Activated T-helper 2 cell treated with anti-CD3 and anti-CD28 coated beads, Interferon-gamma antibody, Interleukin-2, Interleukin-4, amounts not matched to agents 10 μg/mL and 5 μg/mL and 100 μg/mL, durations not matched to agents 14 hours and 24 hours and 36 hours (primary cell): ENCODE measurements at regions not wholly inside any gene's neighbourhood (a gene's known extent, or its start where the extent isn't known, plus 50 kb on each side); places are given as distances from the start of the nearest gene placed in this dataset.
"Not testable (repeated sequence)": the region's sequence is repeated elsewhere in the genome, so short reads cannot be mapped to it uniquely, and the experiment has no call there.

Experiments
- DNase-seq: peaks from one replicate; pipeline ENCODE4 v3.0.0; 2021; ENCODE audit warnings: low spot score
- H3K27ac Mint-ChIP-seq: one replicate; pipeline ENCODE4 v1.8.0; 2021; ENCODE audit warnings: mixed read lengths
- H3K27me3 Mint-ChIP-seq: one replicate; pipeline ENCODE4 v1.8.0; 2021; ENCODE audit warnings: low read depth, mixed read lengths
- H3K36me3 Mint-ChIP-seq: one replicate; pipeline ENCODE4 v1.8.0; 2021; ENCODE audit warnings: low read depth, mixed read lengths
- H3K4me1 Mint-ChIP-seq: one replicate; pipeline ENCODE4 v1.8.0; 2021; ENCODE audit warnings: low read depth, mixed read lengths
- H3K4me3 Mint-ChIP-seq: one replicate; pipeline ENCODE4 v1.8.0; 2021; ENCODE audit warnings: low read depth, mild to moderate bottlenecking, moderate library complexity, mixed read lengths
- H3K9me3 Mint-ChIP-seq: one replicate; pipeline ENCODE4 v1.8.0; 2021; ENCODE audit warnings: mixed read lengths
- intact Hi-C: fragments of 100-400 bp; cut with micrococcal nuclease; formaldehyde crosslinking; loops from one replicate; pipeline ENCODE4 v1.15.1; 2023

GRCh38 chr13:103883164-103883563, 816.9 kb upstream of the SLC10A2 start:
- Mint-ChIP-seq H3K9me3 (peaks cover 7% of the 10 kb centered on the region), H3K27me3 (no peaks in the 10 kb centered on the region), H3K27ac (no peak overlapping the region), H3K36me3 (no peaks in the 10 kb centered on the region), H3K4me1 (no peaks in the 10 kb centered on the region), H3K4me3 (no peak overlapping the region)
- intact Hi-C loops, result no loop called here
- no peak for DNase-seq

- H3K4me1 Mint-ChIP-seq, DNase-seq, H3K9me3 Mint-ChIP-seq, H3K36me3 Mint-ChIP-seq, H3K4me3 Mint-ChIP-seq, intact Hi-C loops, H3K27me3 Mint-ChIP-seq, H3K27ac Mint-ChIP-seq: not testable (repeated sequence)
These were observed 813.9 kb upstream of the SLC10A2 start for GRCh38 chr13:103880146-103880545.

- H3K9me3 Mint-ChIP-seq, result peaks cover 5% of the 10 kb centered on the region
- no peaks in the 10 kb centered on the region for H3K27me3 Mint-ChIP-seq
- H3K36me3 Mint-ChIP-seq, result no peaks in the 10 kb centered on the region
- H3K4me3 Mint-ChIP-seq, result no peak overlapping the region
- no peaks in the 10 kb centered on the region for H3K4me1 Mint-ChIP-seq
- H3K27ac Mint-ChIP-seq, result no peak overlapping the region
- intact Hi-C loops, result no loop called here
- DNase-seq, result no peak
These were observed 812.8 kb upstream of the SLC10A2 start for GRCh38 chr13:103878891-103879605.

DNA sequence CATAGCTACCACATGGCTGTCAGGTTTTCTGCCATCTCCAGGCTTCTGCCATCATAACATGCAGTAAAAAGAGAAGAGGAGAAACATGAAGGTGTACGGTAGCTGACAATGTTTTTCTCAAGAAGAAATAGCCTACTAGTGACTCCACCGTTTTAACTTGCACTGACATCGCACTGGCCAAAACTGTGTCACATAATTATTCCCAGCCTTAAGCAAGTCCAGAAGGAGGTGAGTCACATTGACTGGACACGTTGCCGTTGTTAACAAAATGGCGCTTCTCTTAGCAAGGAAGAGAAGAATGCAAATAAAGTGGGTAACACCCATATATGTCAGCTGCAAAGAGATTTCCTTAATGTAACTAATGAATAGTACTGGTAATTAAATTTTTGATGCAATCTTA, 810.4 kb upstream of the SLC10A2 start:
- no peak for DNase-seq
- intact Hi-C loops, result no loop called here
- Mint-ChIP-seq H3K4me1 (no peaks in the 10 kb centered on the region), H3K27ac (no peak overlapping the region), H3K4me3 (no peak overlapping the region), H3K9me3 (peaks cover 10% of the 10 kb centered on the region), H3K27me3 (no peaks in the 10 kb centered on the region), H3K36me3 (no peaks in the 10 kb centered on the region)

GRCh38 chr13:103873725-103874124, 807.5 kb upstream of the SLC10A2 start:
- intact Hi-C loops, result no loop called here

DNA sequence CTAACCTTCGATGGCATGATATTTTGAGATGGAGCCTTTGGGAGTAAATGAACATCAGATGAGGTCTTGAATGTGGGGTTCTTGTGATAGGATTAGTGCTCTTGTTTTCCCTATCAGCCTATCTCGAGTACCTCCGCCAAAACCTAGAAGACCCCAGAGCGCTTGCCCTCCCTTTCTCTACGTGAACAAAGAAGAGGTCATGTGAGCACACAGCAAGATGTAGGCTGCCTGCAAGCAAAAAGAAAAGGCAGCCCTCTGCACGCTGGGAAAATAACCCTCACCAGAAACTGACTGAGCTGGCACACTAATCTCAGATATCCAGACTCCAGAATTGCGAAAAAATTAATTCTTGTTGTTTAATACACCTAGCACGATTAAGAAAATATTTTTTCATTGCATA, 799.8 kb upstream of the SLC10A2 start:
- H3K27me3 Mint-ChIP-seq, result no peaks in the 10 kb centered on the region
- no peak overlapping the region for H3K4me3 Mint-ChIP-seq
- H3K36me3 Mint-ChIP-seq, result no peaks in the 10 kb centered on the region
- intact Hi-C loops, result no loop called here
- peaks cover 4% of the 10 kb centered on the region for H3K9me3 Mint-ChIP-seq
- H3K4me1 Mint-ChIP-seq, result no peaks in the 10 kb centered on the region
- DNase-seq, result no peak
- no peak overlapping the region for H3K27ac Mint-ChIP-seq

More at GRCh38 chr13:103873725-103874124, 807.5 kb upstream of the SLC10A2 start:
- no peaks in the 10 kb centered on the region for H3K36me3 Mint-ChIP-seq
- no peak for DNase-seq
- H3K27me3 Mint-ChIP-seq, result no peaks in the 10 kb centered on the region
- no peak overlapping the region for H3K4me3 Mint-ChIP-seq
- no peaks in the 10 kb centered on the region for H3K4me1 Mint-ChIP-seq
- H3K27ac Mint-ChIP-seq, result no peak overlapping the region
- H3K9me3 Mint-ChIP-seq, result peaks cover 10% of the 10 kb centered on the region

DNA sequence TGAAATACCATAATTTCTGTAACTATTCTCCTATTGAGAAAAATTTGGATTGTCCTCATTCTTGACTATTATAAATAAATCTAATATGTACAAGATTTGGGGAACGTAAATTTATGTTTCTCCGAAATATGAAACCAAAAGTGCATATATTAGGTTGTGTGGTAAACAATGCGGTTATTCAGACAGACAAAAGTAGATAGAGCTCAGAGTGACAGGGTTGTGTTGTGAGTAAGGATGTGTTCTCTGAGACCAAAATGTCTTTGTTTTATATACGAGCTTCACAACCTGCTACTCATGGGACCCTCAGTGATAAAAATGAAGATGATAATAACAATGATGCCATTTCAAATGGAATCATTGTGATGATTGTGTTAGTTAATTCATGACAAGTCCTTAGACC, 796.3 kb upstream of the SLC10A2 start:
- Mint-ChIP-seq H3K36me3 (no peaks in the 10 kb centered on the region), H3K4me3 (no peak overlapping the region), H3K27ac (no peak overlapping the region), H3K4me1 (no peaks in the 10 kb centered on the region), H3K27me3 (no peaks in the 10 kb centered on the region), H3K9me3 (no peaks in the 10 kb centered on the region)
- no peak for DNase-seq
- intact Hi-C loops, result no loop called here

DNA sequence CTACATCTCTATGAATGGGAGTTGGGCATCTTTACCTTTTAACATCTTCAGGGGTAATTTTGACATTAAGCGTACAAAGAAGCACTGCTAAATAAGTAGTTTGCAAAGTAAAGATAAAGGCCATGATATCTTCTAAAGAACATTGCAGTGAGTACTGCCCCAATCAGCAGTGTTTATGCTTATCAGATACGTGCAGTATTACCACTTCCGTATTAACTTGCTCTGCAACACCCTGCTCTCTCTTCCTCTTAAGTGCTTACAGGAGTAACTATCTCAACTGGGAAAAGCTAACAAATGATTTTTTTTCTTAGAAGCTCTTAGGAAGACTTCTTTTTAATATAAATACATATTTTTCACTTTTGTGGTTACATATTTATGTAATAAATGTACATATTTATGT, 793.7 kb upstream of the SLC10A2 start:
- no peak overlapping the region for H3K4me3 Mint-ChIP-seq
- no peak for DNase-seq
- no peaks in the 10 kb centered on the region for H3K36me3 Mint-ChIP-seq
- H3K9me3 Mint-ChIP-seq, result no peaks in the 10 kb centered on the region
- H3K4me1 Mint-ChIP-seq, result no peaks in the 10 kb centered on the region
- no peaks in the 10 kb centered on the region for H3K27me3 Mint-ChIP-seq
- no peak overlapping the region for H3K27ac Mint-ChIP-seq
- intact Hi-C loops, result no loop called here

GRCh38 chr13:103852036-103852435, 785.8 kb upstream of the SLC10A2 start:
- intact Hi-C loops, result no loop called here
- DNase-seq, result no peak
- Mint-ChIP-seq H3K9me3 (peaks cover 18% of the 10 kb centered on the region), H3K27me3 (no peaks in the 10 kb centered on the region), H3K36me3 (no peaks in the 10 kb centered on the region), H3K4me3 (no peak overlapping the region), H3K27ac (no peak overlapping the region), H3K4me1 (no peaks in the 10 kb centered on the region)

DNA sequence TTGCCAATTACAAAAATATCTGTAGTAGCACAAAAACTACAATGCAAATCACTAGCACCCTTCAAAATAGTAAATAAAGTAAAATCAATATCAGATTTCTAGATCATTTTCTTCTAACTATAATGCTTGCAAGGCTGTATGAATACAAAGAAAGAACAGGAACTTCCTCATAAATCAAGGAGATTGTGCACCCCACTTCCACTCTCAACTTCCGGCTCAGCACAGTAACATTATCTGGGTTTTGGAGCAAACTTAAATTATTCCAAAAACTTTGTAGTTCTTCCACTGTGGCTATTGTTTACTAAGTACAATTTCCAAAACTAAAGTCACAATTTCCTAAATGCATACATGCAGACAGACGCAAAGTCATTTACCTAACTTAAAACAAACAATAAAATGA, 778.3 kb upstream of the SLC10A2 start:
- intact Hi-C loops, result no loop called here
- Mint-ChIP-seq H3K36me3 (no peaks in the 10 kb centered on the region), H3K27me3 (no peaks in the 10 kb centered on the region), H3K27ac (no peak overlapping the region), H3K4me1 (no peaks in the 10 kb centered on the region), H3K9me3 (peaks cover 11% of the 10 kb centered on the region), H3K4me3 (no peak overlapping the region)
- DNase-seq, result no peak

- intact Hi-C loops, result no loop called here
- Mint-ChIP-seq H3K27ac (no peak overlapping the region), H3K36me3 (no peaks in the 10 kb centered on the region), H3K27me3 (no peaks in the 10 kb centered on the region), H3K9me3 (peaks cover 3% of the 10 kb centered on the region), H3K4me1 (no peaks in the 10 kb centered on the region), H3K4me3 (no peak overlapping the region)
- DNase-seq, result no peak
These were observed 773.2 kb upstream of the SLC10A2 start for GRCh38 chr13:103839460-103839859.

- Mint-ChIP-seq H3K4me1 (no peaks in the 10 kb centered on the region), H3K9me3 (peaks cover 19% of the 10 kb centered on the region), H3K36me3 (no peaks in the 10 kb centered on the region), H3K27ac (no peak overlapping the region), H3K4me3 (no peak overlapping the region), H3K27me3 (no peaks in the 10 kb centered on the region)
- intact Hi-C loops, result no loop called here
- no peak for DNase-seq
These were observed 768.8 kb upstream of the SLC10A2 start for GRCh38 chr13:103835052-103835451.

GRCh38 chr13:103833294-103833852, 767.2 kb upstream of the SLC10A2 start:
- no peaks in the 10 kb centered on the region for H3K36me3 Mint-ChIP-seq
- H3K27ac Mint-ChIP-seq, result no peak overlapping the region
- H3K27me3 Mint-ChIP-seq, result no peaks in the 10 kb centered on the region
- H3K4me1 Mint-ChIP-seq, result no peaks in the 10 kb centered on the region
- no peak overlapping the region for H3K4me3 Mint-ChIP-seq
- intact Hi-C loops, result no loop called here
- H3K9me3 Mint-ChIP-seq, result peaks cover 19% of the 10 kb centered on the region
- no peak for DNase-seq
